ENCODE measurements at regions not wholly inside any gene's neighbourhood (a gene's known extent, or its start where the extent isn't known, plus 50 kb on each side); places are given as distances from the start of the nearest gene placed in this dataset.
"Not testable (repeated sequence)": the region's sequence is repeated elsewhere in the genome, so short reads cannot be mapped to it uniquely, and the experiment has no call there.

DNA sequence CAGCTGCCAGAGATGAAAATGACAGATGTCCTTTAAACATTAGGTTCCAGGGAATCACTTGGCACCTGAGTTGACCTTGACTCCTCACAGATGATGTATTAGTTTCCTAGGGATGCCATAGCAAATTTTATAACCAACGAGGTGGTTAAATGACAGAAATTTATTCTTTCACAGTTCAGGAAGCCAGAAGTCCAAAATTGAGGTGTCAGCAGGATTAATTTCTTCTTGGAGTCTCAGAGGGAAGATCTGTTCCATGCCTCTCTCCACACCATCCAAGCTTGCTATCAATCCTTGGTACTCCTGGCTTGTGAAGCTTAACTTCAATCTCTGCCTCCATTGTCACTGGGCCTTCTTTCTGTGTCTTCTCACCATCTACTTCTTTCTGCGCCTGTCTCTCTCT, 249.7 kb upstream of the BTG1 start:
- DNase-seq (ENCODE audit: low spot score): no peak

DNA sequence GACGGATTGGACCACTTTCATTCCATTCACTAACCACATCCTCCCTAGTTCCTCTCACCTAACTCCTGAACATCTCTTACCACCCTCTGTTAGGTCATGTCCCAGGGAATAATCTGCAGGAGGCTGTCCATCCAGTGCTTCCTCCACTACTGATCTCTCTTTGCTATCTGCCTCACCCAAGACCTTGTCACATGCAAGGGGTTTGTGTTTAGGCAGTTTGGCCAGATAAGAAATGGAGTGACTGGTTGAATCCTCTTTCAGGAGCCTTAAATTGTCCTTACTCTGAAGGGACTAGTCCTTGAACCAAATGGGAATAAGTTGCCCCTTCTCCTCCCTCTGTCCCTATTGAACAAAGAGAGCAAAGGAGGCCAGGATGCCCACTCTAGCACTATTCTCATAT, 249.2 kb upstream of the BTG1 start:
- no peak for DNase-seq (ENCODE audit: low spot score)

DNA sequence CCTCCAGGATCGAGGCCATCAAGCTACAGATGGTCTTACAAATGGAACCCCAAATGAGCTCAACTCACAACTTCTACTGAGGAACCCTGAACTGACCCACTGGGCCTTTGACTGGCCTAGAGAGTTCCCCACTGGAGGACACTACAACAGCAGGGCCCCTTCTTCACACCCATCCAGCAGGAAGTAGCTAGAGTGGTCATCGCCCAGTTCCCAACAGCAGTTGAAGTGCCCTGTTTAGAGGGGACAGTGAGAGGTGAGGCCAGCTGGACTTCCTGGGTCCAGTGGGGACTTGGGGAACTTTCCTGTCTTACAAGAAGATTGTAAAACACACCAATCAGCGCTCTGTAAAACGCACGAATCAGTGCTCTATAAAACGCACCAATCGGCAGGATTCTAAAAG, 247.9 kb upstream of the BTG1 start:
- DNase-seq (ENCODE audit: low spot score): no peak

DNA sequence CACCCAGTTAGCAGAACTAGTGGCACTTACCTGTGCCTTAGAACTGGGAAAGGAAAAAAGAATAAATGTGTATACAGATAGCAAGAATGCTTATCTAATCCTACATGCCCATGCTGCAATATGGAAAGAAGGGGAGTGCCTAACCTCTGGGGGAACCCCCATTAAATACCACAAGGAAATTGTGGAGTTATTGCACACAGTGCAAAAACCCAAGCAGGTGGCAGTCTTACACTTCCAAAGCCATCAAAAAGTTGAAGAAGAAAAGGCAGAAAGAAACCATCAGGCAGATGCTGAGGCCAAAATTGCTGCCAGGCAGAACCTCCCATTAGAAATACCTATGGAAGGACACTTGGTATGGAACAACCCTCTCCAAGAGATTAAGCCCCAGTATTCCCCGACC, 246.1 kb upstream of the BTG1 start:
- DNase-seq (ENCODE audit: low spot score): not testable (repeated sequence)

DNA sequence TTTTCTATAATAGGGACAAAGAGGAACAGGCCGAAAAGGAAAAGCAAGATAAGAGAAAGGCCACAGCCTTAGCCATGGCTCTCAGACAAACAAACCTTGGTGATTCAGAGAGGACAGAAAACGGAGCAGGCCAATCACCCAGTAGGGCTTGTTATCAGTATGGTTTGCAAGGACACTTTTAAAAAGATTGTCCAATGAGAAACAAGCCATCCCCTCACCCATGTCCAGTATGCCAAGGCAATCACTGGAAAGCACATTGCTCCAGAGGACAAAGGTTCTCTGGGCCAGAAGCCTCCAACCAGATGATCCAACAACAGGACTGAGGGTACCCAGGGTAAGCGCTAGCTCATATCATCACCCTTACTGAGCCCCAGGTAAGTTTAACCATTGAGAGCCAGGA, 243.8 kb upstream of the BTG1 start:
- no peak for DNase-seq (ENCODE audit: low spot score)

DNA sequence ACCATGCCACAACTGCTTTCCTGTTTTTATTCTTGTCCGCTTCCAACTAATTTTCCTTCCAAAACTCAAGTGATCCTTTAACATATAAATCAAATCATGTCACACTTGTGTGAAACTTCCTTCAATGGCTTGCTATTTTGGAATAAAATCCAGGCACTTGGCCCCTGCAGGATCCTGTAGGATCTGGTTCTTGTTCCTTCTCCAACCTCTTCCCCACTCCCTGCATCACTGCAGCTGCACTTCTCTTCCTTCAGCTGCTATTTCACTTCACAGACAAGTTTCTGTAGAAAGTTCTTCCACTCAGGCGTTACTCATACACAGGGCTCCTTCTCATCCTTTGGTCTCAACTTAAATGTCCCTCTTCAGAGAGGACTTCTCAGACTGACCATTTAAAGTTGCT, 239.7 kb upstream of the BTG1 start:
- DNase-seq (ENCODE audit: low spot score): no peak

DNA sequence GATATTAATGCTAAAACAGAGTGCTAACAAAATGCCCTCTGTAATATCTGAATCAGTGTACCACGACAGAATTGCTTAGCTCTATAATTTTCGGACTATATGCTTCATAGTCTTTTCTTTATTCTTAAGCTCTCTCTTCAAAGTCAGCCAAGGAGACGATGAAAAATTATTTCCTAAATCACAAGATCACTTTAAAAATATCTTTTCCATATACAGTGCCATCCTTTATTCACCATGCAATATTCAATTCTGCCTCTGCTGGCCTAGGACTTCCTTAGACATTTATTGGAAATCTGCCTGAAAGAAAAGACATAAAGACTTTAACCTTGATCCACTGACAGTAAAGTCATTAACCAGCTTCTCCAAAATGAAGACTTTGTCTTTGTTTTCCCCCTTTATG, 238.9 kb upstream of the BTG1 start:
- no peak for DNase-seq (ENCODE audit: low spot score)

DNA sequence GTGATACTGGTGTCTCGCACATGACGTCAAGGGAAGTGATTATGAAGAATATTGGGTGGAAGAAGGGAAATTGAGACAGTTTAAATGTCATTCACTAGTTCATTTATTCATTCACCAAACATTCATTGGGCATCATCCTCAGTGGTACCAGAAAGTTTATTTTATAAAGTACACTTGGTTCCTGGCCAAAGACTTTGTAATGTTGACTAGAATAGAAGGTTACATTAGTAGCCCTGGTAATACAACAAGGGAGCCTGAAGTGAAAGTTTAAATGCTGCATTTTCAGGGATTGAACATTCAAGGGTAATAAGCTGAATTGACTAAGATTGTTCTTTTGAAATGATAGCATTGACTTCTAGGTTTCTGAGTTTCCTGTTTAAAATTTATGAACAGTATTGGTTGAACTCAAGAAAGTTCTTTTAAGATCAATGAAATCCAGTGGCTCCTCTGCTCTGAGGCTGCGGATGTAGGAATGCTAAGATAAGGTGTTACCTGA, 236.8 kb upstream of the BTG1 start:
- no peak for DNase-seq (ENCODE audit: low spot score)

DNA sequence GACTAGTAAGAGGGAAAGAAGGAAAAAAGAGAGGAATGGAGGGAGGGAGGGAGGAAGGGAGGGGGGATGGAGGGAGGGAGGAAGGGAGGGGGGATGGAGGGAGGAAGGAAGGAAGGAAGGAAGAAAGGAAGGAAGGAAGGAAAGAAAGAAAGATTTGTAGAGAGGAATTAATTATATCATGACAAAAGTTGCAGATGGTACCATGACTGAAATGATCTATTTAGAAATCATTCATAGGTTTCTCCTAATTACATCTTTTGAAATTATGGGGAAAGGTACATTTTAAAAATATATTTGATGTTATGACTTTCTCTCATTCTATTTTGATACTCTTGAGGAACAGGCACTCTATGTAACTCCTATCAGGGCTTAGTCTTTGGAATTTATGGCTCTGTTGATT, 236.2 kb upstream of the BTG1 start:
- DNase-seq (ENCODE audit: low spot score): no peak

DNA sequence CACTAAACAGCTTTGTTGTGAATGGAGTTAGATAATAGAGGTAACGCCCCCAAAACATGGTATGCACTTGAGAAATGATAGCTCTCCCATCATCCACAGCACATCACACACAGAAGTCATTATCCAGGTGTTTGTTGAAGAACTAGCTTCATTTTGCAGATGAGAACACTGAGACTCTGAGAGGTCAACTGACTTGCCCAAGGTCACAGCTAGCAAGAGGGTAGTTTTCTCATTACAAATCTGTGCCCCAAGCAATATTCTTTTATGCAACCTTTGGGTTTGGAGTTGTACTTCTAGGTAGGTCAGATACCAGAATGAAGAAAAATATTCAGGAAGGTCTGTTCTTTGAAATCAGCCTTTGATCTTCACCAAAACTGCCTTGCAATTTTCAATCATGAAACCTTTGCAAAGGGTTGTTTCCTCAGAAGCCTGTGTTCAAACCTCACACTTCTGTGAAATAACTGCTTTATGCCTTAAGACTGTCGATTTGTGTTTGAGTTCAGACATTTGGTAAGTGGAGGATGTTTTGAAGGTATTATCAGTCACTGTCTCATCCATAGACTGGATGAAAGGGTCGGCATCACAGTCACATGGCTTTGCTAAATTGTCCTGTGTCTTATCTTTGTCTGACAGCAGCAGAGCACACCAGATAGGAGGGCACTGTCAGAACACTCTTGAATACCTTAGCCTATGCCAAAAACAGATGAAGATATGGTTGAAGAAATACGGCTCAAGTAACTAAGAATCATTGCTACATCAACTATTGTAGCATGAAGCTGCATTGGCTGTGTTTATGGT, 233.2 kb upstream of the BTG1 start:
- DNase-seq (ENCODE audit: low spot score): no peak

DNA sequence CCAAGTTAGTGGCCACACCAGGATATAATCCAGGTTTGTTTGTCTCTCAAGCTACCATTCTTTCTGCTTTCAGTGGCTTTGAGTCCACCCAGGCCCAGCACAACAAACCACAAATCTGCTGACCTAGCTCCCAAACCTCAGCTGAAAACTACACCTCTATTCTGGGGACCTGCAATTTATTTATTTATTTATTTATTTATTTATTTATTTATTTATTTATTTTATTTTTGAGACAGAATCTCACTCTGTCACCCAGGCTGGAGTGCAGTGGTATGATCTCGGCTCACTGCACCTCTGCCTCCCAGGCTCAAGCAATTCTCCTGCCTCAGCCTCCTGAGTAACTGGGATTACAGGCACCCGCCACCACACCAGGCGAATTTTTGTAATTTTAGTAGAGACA, 229.9 kb upstream of the BTG1 start:
- DNase-seq (ENCODE audit: low spot score): not testable (repeated sequence)

DNA sequence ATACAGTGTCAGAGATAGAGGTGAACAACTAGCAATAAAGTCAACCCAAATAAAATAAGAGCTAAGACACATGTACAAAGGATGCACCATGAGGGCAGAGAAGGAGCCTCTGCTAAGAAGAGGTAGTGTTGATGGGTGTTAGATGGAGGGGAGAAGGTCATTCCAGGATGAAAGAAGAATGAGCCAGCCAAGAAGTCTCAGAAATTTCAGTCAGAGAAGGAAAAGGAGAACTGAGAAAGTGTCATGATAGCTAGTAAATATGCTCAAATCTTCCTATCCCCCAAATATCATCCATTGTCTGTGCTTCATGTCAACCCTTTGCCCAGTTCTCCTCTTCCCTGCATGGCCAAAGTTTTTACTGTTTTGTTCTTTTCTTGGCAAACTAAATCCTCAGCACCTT, 225.2 kb upstream of the BTG1 start:
- DNase-seq (ENCODE audit: low spot score): no peak

DNA sequence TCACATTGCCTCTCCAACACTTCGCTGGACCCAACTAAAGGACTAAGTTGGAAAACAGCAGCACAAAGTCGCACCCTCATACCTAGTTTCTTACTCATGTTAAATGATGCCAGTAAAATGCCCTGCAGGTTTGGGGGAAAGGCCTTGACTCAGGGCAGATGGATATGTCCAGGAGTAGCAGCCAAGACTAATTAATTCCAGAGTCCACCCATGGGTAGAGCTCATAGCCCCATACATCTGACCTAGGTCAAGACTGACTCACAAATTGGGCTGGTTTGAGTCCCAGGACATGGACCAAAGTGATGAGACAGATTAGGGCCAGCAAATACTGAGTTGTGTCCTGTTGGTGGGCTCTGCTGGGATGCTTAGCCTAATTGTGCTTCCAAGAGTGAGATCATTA, 224.0 kb upstream of the BTG1 start:
- no peak for DNase-seq (ENCODE audit: low spot score)

DNA sequence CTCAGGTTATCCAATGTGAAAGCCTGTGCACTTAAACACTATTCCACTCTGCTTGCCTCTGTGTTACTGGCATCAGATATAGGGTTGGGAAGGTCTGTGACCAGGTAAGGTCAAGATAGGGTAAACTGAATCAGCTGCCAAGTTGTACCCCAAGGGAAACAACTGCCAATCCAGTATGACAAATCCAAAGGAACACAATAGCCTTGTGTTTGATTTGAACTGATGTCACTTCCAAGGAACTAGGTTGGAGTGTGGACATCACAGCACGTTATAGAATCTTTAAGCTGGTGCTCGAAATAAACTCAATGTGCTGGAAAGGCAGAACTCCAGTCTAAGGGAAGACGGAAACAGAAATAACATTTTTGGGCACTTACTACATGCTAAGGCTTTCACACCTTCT, 223.4 kb upstream of the BTG1 start:
- DNase-seq (ENCODE audit: low spot score): no peak

DNA sequence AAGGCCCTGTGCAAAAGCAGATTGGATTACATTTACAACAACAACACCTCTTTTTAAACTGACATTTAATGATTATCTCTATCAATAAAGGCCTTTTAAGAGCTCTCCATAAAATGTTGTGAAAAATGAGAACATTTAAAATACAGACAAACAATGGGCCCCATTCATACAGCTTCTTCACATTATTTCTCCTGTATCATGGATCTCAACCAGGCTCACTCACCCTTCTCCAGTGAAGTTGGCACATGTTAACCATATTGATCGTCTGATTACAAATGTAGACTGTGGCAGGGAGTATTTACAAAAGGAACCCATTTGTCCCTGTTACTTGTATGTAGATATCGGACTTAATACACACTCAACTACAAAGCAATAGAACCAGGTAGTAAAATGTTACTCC, 220.2 kb upstream of the BTG1 start:
- DNase-seq (ENCODE audit: low spot score): no peak

DNA sequence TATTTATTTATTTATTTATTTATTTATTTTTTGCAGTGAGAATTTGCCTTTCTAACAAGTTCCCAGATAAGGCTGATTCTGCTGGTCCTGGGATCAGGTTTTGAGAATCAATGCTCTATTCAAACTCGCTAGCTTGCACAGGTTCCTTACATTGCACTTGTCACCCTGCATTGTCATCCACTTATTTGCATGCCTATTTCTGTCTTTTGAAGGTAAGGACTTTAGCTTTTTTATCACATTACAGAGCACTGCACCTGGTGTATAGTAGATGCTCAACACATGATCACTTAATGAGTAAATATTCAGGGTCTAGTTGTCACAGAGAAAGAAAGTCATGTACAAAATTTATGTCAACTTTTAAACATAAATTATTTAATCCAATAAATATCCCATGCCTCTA, 219.7 kb upstream of the BTG1 start:
- DNase-seq (ENCODE audit: low spot score): no peak

DNA sequence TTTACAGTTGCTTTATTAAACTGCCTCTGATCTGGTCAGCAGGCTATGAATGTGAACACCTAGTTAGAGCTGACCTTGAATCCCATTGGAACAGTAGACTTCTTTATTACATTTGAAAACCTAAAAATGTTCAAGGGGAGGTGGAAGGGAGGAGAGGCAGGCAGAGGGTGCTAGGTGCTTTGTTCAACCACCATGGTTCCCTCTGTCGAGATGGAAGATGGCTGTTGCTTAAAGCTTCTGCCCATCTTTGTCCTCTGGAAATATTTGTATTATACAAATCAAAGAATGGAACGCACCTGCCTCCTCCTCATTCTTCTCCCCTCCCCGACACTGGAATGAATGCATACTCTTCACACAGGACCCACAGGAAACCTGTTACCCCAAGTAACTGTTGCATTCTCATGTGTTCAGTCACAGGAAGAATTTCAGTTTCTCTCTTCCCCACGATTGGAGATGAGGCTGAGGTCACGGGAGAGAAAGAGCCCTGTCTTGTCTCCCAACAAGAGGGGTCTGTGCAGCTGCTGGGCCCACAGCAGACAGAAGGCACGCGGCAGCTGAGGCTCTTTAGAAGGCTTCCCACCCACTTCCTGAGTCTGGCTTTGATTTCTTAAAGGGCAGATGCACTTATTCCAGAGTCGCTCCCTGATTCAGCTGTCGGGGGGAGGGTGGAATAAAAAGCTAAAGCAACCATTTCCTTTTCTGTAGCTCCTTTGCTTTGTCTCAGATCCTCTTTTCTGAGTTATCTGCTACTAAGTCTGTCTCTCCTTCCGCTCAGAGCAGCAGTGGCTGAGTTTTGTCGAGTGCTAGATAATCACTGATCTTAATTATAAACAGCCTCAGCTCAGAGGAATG, 217.9 kb upstream of the BTG1 start:
- DNase-seq (ENCODE audit: low spot score): no peak

DNA sequence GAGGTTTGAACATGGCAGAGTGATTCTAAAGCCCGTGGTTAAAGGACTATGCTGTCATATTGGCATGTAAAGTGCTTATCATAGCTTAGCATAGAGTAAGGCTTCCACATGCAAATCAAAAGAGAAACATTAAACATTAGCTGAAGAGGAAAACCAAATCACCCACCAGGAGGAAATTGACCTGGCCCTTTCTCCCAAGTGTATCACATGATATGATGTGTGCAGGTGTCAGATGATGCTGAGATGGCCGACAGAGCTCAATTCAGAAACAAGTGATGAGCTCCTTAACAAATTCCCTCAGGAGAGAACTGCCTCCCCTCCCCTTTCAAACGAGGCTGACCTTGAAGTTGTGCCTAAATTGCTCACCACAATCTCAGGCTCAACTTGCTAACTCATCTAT, 217.1 kb upstream of the BTG1 start:
- no peak for DNase-seq (ENCODE audit: low spot score)

DNA sequence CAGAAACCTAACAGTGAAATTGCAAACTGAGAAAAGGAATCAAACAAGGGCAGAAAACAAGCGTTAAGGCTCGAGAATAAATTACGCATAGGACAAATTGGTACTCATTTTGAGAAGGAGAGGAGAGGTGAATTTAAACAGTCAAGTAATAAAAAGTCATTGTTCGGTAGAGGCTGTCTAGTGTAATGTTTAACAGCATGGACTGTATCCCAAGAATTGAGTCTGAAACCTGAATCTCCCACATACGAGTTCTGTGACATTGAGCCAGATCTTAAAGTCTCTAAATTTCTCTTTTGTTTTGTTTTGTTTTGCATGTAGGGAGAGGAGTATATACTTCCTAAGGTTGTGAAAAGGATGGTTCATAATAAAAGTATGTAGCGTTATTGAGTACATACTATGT, 216.5 kb upstream of the BTG1 start:
- no peak for DNase-seq (ENCODE audit: low spot score)

DNA sequence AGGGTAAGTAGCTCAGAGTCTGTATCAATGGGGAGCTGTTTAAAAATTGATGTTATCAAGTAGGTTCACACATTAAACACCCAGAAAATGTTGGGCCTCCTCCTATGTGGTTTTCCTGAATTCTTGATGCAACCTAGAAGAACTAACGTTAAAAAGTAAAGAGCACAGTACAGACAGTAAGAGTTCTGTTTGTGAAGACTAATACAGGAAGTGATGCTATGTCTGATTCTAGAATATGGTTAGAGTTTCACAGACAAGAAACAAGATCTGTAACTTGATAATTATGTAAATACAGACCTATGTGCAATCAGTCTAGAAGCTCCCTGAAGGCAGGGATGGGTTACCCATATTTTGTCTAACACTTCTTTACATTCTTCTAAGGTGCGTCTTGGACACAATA, 214.9 kb upstream of the BTG1 start:
- DNase-seq (ENCODE audit: low spot score): no peak

DNA sequence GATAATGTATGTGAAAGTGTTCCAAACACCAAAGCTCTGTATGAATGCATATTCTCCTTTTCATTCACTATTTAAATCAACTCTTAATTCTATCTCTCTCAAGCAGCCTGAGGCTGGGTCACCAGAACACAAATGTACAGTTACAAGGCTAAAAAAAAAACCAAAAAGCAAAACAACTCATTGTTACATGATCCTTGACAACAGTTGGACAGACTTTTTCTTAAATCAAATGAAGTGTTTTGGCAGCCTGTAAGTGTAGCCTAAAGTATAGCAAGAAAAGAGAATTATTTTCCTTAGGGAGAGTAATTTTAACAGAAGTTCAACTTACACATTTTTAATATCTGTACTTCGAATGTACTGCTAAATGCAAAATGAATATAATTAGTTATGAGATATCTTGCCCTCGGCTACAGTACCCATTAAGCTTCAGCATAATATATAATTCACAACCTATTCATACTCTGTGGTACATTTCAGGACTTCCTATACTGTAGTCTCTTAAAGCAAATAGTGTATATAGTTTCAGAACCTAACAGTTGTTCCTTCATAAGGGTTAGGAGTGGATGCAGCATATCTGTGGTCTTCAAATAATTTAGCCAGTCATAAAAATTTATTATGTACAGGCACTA, 214.0 kb upstream of the BTG1 start:
- no peak for DNase-seq (ENCODE audit: low spot score)

DNA sequence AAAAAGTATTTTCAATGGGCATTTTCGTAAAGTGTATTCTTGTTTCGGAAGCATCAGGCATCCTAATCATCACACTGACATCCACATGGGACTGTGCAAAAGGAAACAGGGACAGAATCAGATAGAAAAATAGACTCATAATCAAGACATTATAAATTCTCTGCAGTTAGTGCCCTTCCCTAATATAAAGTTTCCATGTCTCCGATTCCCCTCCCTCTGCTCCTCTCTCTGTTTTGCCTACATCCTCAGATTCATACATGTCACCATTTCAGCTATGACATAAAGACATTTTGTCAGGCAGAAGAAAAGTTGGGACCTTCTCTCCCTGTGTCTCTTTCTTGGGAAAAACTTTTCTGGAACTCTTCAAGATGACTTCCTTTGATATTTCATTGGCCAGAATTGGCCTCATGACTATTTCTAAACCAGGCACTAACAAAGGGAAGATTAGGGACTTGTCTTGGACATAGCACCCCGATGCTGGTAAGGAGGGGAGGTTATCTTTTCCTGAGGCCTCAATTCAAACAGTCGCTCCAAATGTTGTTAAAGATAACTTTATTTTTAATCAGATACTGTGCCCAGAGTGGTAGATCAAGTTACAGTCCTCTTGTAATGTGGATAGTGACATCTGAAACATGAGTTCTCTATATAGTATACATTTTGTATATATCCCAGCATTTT, 212.1 kb upstream of the BTG1 start:
- DNase-seq (ENCODE audit: low spot score): no peak

All from HuH-7.5 (cell line).